HCT116 (cell line): ENCODE measurements at regions not wholly inside any gene's neighbourhood (a gene's known extent, or its start where the extent isn't known, plus 50 kb on each side); places are given as distances from the start of the nearest gene placed in this dataset.

Experiments
- CTCF ChIP-seq, 3 experiments: fragments of 200-600 bp in 1 of 3; sonication (generic) in 1 of 3; IDR thresholded peaks in 2 of 3; conservative IDR thresholded peaks in 1 of 3; 2 replicates each; pipeline ENCODE4 v1.5.1; 2012 to 2017; ENCODE audit warnings: low read depth in 2 of 3, low read length in 2 of 3, antibody characterized with exemption in 1 of 3, borderline replicate concordance in 1 of 3, control low read depth in 1 of 3, mild to moderate bottlenecking in 1 of 3, mixed read lengths in 1 of 3, mixed run types in 1 of 3, moderate library complexity in 1 of 3; ENCODE audit not compliant: insufficient read depth in 1 of 3
- POLR2A ChIP-seq: IDR thresholded peaks from 2 replicates; pipeline ENCODE4 v1.7.0; 2011; ENCODE audit warnings: borderline replicate concordance; ENCODE audit not compliant: insufficient read depth, insufficient read length; ENCODE audit errors: extremely low read depth

DNA sequence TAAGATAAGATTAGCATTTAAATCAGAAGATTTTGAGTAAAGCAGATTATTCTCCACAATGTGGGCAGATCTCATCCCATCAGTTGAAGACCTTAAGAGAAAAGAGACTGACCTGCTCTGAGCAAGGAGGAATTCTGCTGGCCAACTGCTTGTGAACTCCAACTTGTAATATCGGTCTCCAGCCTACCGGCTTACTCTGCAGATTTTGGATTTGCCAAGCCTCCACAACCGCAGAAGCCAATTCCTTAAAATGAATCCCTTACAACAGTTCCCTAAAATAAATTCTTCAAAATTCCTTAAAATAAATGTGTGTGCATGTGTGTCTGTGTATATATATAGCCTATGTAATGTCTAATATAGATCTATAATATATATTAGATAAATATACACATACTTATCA is 107.4 kb upstream of the KLF13 start:
- no peak for TF ChIP-seq CTCF (IDR thresholded peaks at IDR 0.05 in 2 of 3, conservative IDR thresholded peaks at IDR 0.05 in 1 of 3; ENCODE audit: borderline replicate concordance in 1 of 3, insufficient read depth in 1 of 3, low read depth in 2 of 3, low read length in 2 of 3)
- TF ChIP-seq POLR2A = no peak
